NCI-H748 (cell line): ENCODE measurements at regions not wholly inside any gene's neighbourhood (a gene's known extent, or its start where the extent isn't known, plus 50 kb on each side); places are given as distances from the start of the nearest gene placed in this dataset.

ENCODE experiments used
- DNase-seq: peaks from one replicate; lab custom pipeline; 2025; ENCODE audit not compliant: unreplicated experiment; lab: John Stamatoyannopoulos, UW

DNA sequence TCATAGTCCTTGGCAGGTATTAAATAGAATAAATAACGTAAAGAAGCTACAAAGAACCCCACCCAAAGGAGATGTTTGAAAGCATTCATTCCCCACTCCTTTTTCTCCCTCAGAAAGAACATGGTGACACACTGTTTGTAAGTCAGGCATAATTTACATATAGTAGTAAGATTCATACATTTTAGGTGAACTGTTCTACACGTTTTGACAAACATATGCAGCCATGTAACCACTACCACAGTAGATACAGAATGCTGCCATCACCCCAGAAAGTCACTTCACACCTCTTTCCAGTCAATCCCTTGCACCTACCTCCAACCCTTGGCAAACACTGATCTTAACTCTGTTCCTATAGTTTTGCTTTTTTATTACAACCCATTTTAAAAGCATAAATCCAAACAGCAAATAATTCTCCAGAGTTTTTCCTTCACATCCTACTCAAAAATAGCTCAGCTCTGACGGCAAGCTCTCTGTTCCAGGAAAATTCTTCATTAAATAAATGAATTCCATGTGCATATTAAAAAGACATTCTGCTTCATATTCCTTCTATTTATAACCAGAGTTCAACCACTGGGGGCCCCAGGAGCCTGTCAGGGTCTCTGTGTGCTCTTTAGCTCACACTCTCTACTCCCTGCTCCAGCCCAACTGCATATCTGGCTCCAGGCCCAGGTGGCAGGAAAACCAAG lies 258.8 kb downstream of the PLPP3 start:
- no peak for DNase-seq

DNA sequence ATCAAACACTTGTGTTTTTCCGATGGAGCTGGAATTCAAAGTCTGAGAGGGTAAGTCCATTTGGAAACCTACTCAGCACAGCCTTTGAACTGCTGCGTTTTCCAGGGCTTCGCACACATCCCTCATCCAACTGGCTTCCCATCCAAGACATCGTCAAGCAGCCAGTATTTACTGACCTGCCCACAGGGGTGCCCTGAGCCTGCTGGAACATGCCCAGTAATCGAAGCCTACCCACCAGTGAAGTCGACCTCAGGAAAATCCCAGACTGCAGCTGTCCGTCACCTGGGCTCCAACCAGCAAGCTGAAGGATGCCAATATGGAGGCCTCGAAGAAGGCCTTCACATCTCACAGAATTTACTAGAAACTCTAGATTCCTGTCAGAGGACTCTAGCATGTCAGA lies 261.6 kb downstream of the PLPP3 start:
- no peak for DNase-seq

DNA sequence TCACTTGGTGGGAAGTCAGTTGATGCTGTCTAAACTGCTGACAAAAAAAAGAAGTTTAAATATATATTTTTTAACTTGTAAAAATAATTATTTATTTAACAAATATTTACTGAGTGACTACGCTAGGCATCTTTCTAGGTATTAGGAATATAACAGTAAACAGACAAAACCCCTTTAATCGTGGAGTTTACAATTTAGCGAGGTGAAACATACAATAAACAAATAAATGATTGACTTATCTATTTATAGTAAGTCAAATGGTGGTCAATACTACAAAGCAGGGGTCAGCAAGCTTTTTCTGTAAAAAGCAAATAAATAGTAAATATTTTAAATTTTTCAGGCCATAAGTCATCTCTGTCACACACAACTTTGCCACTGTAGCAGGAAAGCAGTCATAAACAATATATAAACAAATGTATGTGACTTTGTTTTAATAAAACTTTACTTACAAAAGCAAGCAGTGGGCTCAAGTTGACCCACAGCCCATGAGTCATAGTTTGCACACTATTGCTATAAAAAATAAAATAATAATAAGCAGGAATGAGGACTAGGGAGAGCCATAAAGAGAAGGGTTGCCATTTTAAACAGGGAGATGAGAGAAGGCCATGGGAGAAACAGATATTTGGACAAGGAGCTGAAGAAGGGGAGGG lies 263.9 kb downstream of the PLPP3 start:
- no peak for DNase-seq

DNA sequence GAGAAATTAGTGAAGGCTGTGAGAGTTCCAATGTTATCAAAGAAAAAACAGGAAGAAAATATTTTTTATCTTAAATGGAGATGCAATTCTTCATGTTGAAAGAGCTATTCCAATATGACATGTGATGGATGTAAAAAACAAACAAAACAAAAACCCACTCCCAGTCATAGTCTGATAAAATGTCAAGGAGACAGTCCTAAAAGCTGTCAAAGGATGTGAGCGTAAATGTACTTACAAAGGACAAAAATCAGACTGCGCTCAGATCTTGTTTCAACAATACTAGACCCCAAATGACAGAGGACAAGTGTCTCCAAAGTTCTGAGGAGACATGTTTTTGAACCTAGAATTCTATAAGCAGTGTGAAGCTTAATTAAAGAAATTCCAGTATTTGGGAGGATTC lies 265.8 kb downstream of the PLPP3 start:
- DNase-seq = no peak

DNA sequence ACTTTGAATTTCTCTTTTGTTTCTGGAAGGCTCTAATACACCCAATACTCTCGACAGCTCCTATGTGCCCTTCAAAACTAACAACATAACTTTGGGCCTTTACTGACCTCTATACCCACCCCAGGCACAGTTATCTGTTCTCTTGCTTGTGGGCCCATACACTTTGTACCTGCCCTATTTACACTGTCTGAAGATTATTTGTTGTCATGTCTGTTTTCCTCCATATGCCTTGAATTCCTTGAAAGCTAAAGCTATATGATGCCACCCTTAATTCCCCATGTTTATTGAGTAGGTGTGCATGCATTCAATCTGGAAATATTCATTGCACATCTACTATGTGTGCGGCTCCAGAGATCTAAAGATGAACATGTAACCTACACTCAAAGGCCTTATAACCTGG lies 267.6 kb downstream of the PLPP3 start:
- DNase-seq = no peak

DNA sequence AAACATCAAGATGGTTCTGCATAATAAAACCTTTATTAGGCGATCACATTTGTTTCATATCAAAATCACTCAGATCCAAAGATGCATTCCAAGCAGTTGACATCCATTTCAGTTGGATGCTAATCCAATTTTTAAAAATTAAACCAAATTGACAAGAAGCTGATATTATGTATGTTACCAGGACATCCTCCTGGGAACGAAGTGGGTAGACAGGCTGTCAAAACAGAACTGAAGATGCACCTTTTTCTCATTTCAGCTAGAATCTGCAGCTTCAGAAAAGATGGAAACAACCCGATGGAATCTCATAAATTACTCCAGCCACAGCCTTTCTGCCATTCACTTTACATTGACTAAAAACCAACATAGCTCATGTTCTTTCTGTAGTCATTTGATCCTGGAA lies 268.4 kb downstream of the PLPP3 start:
- DNase-seq = no peak

DNA sequence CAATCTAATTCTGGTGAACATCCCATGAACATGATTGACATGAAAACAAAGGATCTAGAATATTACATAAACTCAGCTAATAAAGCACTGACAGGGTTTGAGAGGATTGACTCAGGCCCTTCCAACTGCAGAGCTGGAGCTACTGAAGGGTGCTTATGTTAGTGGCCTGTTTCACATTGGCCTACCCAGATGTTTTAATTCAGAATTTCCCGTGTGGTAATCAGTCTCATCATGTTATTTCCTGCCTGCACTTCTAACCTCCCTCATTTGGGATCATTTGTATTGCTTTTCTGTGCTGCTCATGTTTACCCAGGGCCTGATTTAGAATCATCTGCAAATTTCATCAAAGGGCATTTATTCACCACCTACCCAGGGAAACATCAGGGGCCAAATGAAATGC lies 270.3 kb downstream of the PLPP3 start:
- no peak for DNase-seq

DNA sequence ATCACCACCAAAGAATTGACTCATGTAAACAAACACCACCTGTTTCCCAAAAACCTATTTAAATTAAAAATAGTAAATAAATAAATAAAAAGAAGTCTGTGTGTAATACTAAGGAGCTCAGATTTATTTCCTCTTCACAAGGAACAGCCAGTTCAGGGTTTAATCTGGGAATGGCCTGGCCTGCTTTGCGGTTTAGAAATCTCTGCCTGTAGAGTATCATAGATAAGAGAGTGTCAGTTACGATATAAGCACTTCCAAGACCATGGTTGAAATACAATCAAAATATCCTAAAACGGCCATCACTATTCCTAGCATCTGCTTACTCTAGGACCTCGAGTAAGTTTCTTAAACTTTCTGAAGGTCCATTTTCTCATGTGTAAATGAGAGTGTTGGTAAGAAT lies 274.4 kb downstream of the PLPP3 start:
- no peak for DNase-seq

DNA sequence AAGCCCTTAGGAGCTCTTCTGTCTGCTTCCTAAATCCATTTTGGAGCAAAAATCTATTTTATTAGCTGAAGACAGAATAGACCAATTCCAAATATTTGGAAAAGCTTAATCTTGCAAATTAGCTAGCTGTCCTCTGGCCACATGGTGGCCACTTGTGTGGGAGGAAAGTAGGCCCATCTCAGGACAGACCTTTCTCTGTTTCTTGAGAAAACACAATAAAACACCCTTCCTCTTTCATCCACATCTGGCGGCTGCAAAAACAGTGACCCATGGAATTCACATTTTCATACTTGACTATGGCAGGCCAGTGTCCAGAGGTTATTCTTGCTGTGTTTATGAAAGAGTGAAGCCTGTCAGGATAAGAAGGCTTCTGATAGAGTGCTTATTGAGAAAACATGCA lies 275.6 kb downstream of the PLPP3 start:
- DNase-seq = no peak

DNA sequence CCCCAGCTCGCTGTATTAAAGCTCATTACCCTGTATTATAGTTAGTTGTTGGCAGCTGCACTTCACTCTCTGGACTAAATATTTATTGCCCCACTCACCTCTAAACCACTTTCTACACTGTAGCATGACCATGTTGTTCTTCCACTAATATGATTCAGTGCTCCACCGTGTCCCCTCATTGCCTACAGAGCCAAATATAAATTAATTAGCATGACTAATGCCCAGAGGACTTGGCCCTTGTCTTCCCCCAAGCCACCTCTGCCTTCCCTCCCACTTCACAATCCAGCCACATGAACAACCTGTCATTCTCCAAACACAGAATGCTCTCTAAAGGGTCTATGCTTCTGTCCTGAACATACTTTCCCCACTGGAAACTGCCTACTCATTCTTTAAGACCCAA lies 276.5 kb downstream of the PLPP3 start:
- no peak for DNase-seq

DNA sequence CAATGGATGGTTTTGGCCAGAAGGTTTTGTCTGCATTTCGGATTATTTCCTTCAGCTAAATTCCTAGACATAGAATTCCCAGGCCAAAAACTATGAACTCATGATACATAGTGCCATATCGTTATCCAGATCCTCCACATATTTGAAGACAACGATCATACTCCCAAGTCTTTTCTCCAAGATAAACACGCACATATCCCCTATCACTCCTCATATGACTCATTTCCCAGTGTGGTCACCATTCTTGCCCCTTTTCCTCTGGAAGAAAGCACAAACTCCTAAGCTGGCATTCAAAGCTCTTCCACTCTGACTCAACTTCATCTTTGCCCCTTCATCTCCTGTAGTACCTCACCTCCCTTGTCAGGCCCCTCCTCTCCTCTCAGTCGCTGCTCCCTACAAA lies 277.6 kb downstream of the PLPP3 start:
- no peak for DNase-seq

DNA sequence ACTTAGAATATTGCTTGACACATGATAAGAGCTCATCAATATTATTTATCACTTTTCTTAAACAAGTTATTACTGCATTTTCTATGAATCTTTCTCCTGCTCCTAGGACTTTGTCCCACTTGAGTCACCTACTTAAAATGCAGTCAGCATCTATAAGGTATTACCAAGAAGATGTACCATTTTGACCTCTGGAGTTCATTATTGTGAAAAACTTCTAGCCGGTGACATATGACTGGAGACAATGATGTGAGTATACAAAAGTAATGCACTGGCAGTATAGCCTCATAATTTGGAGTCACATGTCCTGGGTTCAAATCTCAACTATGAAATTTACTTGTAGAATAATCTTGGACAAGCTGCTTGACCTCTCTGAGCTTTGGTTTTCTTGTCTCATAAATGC lies 278.5 kb downstream of the PLPP3 start:
- DNase-seq = no peak

DNA sequence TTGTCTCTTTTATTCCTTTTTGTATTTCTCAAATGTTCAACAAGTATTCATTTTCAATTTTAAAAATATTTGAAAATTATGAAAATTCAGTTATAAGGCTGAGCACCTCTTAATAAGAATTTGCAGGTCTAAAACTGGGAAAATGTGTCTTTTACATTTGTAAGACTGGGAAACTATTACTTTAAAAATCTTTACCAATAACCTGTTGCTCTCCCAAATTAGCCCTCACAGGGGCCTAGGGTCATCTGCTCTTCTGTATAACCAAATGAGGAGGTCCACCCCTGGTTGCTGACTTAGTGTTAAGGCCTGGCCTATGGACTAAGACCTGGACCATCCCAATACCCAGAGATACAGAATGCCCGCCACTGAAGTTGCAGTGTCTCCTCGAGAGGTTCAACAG lies 280.5 kb downstream of the PLPP3 start:
- no peak for DNase-seq

DNA sequence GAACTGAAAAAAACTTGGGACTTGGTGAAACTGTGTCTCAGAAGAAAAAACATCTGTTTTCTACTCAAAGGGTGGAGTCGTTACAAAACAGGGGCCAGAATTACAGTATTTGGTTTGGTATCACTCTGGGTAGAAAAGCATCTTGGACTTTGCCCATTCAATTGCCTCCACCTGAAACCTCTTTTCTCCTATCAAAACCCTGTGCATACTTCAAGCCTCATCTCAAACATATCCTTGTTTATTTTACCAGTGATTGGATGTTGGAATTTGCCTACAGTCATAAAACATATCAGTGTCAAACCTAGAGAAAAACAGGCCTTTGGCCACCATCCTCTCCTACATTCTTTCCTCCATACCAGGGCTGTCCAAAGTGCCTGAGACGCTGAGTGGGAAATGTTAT lies 281.5 kb downstream of the PLPP3 start:
- no peak for DNase-seq

DNA sequence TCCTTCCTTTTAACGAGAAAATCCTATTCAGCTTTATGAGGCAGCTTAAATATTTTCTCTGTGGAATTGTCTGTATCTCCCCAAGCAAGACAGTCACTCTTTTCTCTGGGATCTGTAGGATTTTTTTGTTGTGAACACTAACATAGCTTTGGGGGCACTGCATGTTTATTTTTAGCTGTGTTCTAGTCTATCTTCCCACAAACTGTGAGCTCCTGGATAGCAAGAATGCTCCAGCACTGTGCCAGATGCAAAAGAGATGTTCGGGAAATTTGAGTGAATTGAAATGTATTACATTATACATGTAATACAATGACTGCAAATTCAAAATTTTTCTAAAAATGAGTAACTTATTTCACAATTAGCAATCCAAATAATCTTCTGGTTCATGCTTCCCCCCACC lies 282.2 kb downstream of the PLPP3 start:
- no peak for DNase-seq

DNA sequence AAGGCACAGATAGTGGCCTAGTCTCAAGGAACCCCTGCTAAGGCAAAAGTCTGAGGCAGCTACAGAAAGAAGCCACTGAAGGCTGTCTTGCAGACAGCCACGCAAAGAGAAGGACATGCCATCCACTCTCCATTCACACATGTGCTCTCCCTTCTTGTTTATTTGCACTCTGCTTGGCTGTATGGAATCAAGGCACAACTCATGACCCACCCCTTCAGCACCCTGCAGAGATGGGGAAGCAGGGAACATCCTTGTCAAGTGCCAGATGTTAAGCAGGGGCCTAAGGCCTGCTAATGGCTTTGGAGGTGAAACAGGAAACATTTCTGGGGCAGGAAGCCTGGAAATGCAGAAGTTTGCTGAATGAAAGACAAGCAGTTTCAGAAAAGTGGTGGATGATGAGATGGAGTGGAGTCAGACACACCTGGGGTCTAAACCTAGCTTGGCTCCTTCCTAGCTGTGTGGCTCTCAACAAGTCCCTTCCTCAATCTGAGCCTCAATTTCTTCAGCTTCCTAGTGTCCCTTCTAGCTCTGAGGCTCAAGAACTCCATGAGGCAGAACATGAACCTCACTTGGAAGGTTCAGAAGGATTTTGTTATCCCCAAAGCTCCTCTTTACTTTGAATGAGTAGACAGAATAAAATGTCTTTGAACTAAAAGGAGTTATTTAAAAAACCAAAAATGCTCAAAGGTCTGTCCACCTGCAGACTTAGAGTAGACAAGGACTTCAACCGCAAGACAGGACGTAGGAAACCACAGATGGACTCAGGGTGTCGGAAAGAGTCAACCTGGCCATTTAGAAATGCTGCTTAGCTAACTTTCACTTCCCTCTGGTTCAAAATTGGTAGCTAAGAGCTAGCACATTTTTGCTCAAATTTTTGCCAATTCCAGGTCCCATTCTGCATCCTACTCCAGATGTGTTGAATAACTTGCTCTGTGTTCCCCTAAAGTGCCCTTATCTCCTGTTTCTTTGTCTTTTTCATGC lies 283.1 kb downstream of the PLPP3 start:
- DNase-seq = peak; percentile 74

DNA sequence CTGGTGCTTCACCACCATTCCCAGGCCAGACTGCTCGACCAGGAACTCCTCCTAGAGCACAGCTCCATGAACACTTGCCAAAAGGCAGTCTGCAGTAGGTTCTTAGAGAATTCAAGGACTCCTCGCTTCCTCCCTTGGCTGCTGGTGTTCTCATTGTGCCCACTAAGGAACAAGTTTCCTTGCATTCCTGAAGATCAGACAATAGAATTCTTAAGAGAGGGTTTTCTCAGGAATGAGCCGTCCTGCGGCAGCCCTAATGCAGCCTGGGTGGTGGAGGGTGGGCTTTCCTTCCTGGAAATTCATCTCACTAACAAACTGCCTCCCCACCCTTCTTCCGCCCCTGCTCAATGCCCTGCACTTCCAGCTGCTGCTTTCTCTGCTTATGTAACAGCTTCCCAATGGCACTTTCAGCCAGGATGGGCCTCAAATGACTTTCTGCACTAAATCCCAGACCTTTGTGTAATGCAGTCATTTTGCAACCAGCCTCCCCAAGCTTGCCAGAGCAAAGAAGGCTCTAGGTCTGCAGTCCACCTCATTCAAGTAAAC lies 287.9 kb downstream of the PLPP3 start:
- peak; percentile 46 for DNase-seq

DNA sequence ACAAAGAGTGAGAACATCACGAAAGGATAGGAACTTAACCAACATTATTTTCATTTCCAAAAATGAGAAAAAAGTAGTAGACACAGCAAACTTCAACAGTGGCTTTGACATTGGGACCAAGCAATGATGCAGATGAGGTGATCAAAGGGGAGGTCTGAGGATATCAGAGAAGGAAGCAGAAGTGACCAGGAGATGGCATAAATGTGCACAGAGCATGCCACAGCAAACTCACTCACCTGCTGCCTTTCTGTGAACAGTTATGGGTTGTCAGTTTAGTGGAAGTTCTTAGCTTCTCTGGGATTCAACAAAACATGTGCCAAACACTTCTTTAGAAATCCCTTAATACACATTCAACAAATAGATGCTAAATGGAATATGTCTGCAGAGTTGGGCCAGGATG lies 290.1 kb downstream of the PLPP3 start:
- DNase-seq = peak; percentile 50

DNA sequence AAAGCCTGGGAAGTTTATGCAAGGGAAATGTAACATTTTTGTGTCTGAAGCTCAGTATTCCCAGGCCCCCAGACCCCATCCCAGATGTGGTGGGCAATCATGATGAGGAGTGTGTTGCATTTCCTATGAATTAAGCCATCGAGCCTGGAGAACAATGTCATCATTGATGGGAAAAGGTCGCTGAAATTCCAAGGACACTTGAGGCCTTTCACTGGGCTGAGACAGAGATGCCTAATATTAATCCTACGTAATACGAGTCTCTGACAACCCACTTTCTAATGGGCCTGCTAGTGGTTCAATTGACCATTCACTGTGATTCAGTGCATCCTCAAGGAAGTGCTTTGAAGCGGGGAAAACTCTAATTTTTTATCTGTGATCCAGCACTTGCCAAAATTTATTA lies 291.6 kb downstream of the PLPP3 start:
- DNase-seq = peak; percentile 47

DNA sequence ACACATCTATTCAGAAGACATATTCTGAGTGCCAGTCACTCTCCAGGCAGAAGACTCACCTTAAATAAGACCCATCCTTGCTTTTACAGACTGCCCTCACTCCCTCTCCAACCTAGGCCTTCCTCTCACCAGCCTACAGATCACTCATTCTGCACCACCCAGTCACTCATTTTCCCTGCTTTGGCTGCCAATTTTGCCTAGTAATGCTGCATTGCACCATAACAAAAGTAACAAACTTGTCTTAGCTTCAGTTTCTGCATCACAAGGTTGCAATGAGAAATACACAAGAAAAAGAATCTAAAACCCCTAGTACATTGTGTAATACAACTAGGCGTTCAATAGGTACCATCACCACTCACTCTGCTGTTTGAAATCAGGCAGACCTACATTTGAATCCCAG lies 292.4 kb downstream of the PLPP3 start:
- no peak for DNase-seq

DNA sequence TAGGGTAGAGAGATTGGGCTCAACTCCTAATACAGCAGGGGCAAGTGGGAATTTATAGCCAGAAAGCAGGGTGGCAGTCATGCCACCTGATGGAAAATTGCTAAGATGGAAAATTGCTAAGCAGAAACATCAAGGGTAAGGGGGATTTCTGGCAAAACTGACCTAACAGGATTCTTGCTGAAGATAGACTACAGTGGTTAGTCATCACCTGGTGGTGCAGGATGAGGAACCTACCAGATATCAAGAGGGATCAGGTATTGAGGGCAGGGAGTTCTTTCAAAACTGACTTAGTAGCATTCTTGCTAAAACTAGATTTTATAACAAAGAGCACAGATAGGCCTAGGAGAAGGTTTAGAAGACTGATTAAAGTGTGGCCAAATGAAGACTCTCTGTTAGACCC lies 292.9 kb downstream of the PLPP3 start:
- DNase-seq = no peak
